ENCODE measurements at regions not wholly inside any gene's neighbourhood (a gene's known extent, or its start where the extent isn't known, plus 50 kb on each side); places are given as distances from the start of the nearest gene placed in this dataset.

DNA sequence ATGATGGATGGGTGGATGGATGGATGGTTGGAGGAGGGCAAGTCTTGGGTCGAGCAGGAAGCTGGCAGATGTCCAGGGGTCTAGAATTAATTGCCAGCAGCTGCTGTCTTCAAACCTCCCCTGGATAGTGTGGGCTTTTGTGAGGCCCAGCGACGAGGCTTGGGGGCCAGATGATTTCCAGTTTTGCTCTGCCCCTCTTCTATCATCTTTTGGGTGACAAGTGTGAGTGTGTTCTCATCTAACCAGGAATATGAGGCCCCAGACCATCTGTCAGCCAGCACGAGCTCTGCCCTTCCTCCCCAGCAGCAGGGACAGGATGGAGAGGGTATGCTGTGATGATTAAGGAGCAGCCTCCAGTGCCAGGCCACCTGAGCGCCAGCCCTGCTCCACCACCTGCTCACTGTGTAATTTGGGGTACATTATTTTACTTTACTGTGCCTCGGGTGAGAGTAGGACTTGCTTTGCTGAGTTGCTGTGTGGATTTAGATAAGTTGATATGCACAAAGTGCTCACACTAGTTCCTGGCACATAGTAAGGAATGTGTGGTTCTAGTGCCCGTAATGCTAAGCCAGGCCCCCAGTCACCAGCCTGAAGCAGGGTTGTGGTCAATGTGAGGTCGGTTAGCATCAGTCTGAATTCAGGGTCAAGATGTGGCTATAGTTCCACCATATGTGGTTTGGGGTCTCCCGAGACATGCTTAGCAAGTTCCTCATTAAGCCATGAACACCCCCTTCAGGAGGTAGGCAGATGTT is 251.1 kb downstream of the CYP26B1 start:
- Histone ChIP-seq H3K27ac (ENCODE audit: low read depth, low read length, severe bottlenecking) (no peak overlapping the region), H3K4me1 (ENCODE audit: control insufficient read depth, insufficient read depth, low read length, poor library complexity, severe bottlenecking) (no peaks in the 10 kb centered on the region), H3K4me3 (ENCODE audit: extremely low read depth, insufficient read depth, low read length, poor library complexity, severe bottlenecking) (no peak overlapping the region), H3K36me3 (ENCODE audit: control insufficient read depth, insufficient read depth, low read length) (no peaks in the 10 kb centered on the region), H3K9me3 (ENCODE audit: control insufficient read depth, low read length) (no peaks in the 10 kb centered on the region)
- 82 to 83% methylated on average over 2 to 3 of the region's 9 CpGs for WGBS, 2 experiments (ENCODE audit: insufficient coverage in 2 of 2)

DNA sequence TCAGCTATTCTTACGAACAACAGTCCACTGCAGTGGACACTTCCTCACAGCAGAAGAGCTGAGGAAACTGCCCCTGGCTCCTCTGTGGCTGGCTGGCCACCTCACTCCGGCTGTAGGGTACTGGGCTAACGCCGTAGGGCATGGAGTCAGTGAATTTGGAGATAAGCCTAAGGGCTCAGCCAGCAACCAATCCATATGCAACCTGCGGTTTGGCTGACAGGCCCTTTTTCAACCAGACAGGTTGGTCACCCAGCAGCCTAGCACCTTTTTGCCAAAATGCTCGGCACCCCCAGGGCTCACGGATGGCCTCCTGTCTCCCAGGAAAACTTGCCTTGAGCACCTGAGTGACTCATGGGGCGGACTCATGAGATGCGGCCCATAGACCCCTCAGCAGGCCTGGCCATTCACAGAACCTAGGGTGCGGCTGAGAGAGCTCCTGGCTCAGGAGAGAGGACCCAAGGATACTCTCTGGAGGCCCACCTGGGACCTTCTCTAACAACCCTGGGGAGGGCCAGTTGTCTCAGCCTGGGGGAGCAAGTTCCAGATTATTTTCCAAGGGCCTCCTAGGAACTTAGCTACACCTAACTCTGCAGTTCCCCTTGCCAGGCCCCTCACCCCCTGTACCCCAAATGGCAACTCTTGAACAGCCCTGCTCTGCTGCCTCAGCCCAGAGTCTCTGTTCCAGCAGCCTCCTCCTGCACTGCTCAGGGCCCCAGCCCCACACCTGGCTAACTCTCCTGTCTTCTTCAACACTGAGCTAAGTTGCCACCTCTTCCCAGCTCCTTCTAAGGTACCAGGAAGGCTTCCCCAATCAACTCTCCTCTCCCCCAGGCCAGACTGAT is 252.1 kb downstream of the CYP26B1 start:
- WGBS, 2 experiments (ENCODE audit: insufficient coverage in 2 of 2) = 87 to 94% methylated on average over 9 to 10 of the region's 10 CpGs
- no peak overlapping the region for H3K4me3 ChIP-seq (ENCODE audit: extremely low read depth, insufficient read depth, low read length, poor library complexity, severe bottlenecking)
- H3K4me1 ChIP-seq (ENCODE audit: control insufficient read depth, insufficient read depth, low read length, poor library complexity, severe bottlenecking) = no peaks in the 10 kb centered on the region
- H3K9me3 ChIP-seq (ENCODE audit: control insufficient read depth, low read length) = no peaks in the 10 kb centered on the region
- no peaks in the 10 kb centered on the region for H3K36me3 ChIP-seq (ENCODE audit: control insufficient read depth, insufficient read depth, low read length)
- H3K27ac ChIP-seq (ENCODE audit: low read depth, low read length, severe bottlenecking) = no peak overlapping the region

DNA sequence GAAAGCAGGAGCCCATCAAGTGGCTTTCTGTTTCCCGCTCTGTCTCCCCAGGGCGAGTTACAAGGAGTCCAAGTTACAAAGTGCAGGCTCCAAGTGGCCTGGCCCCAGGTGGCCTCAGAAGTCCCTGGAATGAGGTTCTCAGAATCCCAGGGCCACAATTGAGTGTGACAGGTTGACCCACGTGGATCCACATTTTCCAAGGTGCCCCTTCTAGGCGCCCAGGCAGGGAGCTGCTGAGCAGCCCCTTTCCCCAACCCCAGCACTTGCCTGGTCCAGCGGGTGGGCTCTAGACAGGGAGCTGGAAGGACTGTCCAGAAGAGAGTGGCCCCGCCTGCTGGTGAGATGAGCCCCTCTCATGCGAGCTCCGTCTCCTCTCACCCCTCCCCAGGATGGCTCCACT is 253.4 kb downstream of the CYP26B1 start:
- WGBS, 2 experiments (ENCODE audit: insufficient coverage in 2 of 2) = 89 to 92% methylated on average over 5 to 6 of the region's 8 CpGs
- Histone ChIP-seq H3K4me3 (ENCODE audit: extremely low read depth, insufficient read depth, low read length, poor library complexity, severe bottlenecking) (no peak overlapping the region), H3K27ac (ENCODE audit: low read depth, low read length, severe bottlenecking) (no peak overlapping the region), H3K36me3 (ENCODE audit: control insufficient read depth, insufficient read depth, low read length) (no peaks in the 10 kb centered on the region), H3K4me1 (ENCODE audit: control insufficient read depth, insufficient read depth, low read length, poor library complexity, severe bottlenecking) (no peaks in the 10 kb centered on the region), H3K9me3 (ENCODE audit: control insufficient read depth, low read length) (no peaks in the 10 kb centered on the region)

DNA sequence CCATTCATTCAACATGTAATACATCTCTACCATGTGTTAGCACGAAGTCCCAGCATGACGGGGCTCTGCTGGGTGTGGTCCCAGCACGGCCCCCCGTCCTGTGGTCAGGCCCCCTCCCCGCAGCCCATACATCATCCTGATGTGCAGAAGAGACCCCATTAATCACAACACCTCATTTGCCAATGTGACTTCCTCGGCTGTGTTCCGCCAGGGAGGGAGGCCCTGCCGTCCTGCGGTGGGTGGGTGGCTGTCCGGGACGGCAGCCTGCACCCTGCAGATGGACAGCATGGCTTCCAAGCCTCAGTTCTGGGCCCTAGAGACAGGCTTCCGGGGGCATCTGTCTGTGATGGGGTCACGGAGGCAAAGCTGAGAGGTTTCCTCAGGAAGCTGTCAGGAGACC is 254.0 kb downstream of the CYP26B1 start:
- Histone ChIP-seq H3K4me1 (ENCODE audit: control insufficient read depth, insufficient read depth, low read length, poor library complexity, severe bottlenecking) (no peaks in the 10 kb centered on the region), H3K9me3 (ENCODE audit: control insufficient read depth, low read length) (no peaks in the 10 kb centered on the region), H3K27ac (ENCODE audit: low read depth, low read length, severe bottlenecking) (no peak overlapping the region), H3K36me3 (ENCODE audit: control insufficient read depth, insufficient read depth, low read length) (no peaks in the 10 kb centered on the region), H3K4me3 (ENCODE audit: extremely low read depth, insufficient read depth, low read length, poor library complexity, severe bottlenecking) (no peak overlapping the region)
- WGBS, 2 experiments (ENCODE audit: insufficient coverage in 2 of 2) = 83 to 88% methylated on average over 10 to 13 of the region's 13 CpGs

DNA sequence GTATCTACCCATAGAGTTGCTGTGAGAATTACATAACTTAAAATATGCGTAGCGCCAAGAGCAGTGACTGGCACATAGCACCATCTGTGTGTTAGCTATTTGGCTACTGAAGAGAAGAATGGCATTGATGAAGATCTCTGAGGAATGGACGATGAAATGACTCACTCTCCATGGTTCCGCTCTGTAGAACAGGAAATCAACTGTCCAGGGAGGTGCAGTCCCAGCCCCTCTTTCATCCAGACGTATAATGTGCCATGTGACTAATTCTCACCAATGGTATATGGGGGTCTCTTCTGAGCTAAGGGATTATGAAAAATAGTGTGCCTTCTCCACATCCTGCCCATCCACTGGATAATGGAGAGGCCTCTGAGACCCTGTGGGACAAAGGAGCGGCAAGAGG is 254.8 kb downstream of the CYP26B1 start:
- Histone ChIP-seq H3K4me1 (ENCODE audit: control insufficient read depth, insufficient read depth, low read length, poor library complexity, severe bottlenecking) (no peaks in the 10 kb centered on the region), H3K36me3 (ENCODE audit: control insufficient read depth, insufficient read depth, low read length) (no peaks in the 10 kb centered on the region), H3K9me3 (ENCODE audit: control insufficient read depth, low read length) (no peaks in the 10 kb centered on the region), H3K27ac (ENCODE audit: low read depth, low read length, severe bottlenecking) (no peak overlapping the region), H3K4me3 (ENCODE audit: extremely low read depth, insufficient read depth, low read length, poor library complexity, severe bottlenecking) (no peak overlapping the region)
- 95% methylated on average over 5 to 6 of the region's 6 CpGs for WGBS, 2 experiments (ENCODE audit: insufficient coverage in 2 of 2)

DNA sequence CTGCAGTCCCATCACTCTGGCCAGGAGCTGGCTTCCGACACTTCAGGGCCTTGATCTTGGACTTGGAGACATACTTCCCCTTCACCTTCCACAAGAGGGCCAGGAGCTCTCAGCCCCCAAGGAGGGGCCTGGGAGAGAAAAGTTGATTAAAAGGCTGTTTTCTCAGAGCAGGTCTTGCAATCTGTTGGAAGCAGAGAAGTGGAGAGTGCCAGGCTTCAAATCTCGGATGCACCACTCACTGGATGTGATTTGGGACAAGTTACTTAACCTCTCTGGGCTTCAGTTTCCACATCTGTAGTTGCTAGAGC is 255.3 kb downstream of the CYP26B1 start:
- H3K4me1 ChIP-seq (ENCODE audit: control insufficient read depth, insufficient read depth, low read length, poor library complexity, severe bottlenecking) = no peaks in the 10 kb centered on the region
- H3K27ac ChIP-seq (ENCODE audit: low read depth, low read length, severe bottlenecking) = no peak overlapping the region
- H3K36me3 ChIP-seq (ENCODE audit: control insufficient read depth, insufficient read depth, low read length) = no peaks in the 10 kb centered on the region
- no peaks in the 10 kb centered on the region for H3K9me3 ChIP-seq (ENCODE audit: control insufficient read depth, low read length)
- no peak overlapping the region for H3K4me3 ChIP-seq (ENCODE audit: extremely low read depth, insufficient read depth, low read length, poor library complexity, severe bottlenecking)
- WGBS, 2 experiments (ENCODE audit: insufficient coverage in 2 of 2) = 77 to 85% methylated on average over 1 of the region's 2 CpGs

DNA sequence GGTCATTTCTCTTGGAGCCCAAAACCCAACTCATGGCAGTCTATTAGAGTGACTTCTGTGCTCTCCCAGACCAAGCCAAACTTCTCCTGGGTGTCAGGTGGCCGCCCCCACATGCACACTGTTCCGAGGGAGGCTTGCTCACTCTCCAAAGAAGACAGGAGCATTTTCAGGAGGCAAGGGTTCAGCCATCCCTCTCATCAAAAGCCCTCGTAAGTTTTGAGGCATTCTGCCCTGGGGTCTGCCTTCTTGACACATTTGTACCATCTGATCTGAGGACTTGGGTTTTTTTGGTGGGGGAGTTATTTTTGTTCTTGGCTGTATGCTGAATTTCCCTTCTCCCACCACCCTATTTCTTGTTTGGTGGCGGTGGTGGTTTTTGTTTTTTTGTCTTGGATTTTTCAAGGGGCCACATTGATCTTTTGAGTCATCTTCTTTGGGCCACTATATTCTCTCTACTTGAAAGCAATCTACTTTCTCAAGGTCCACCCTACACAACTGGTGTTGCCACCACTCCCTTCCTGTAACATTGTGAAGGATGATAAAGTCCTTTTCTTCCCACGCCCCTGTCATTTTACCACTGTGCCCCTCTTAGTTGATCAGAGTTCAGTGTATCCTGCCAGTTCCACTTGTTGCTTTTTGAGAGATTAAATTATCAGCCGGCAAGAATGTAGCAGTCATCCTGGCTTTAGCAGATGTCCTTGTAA is 255.8 kb downstream of the CYP26B1 start:
- Histone ChIP-seq H3K9me3 (ENCODE audit: control insufficient read depth, low read length) (no peaks in the 10 kb centered on the region), H3K4me1 (ENCODE audit: control insufficient read depth, insufficient read depth, low read length, poor library complexity, severe bottlenecking) (no peaks in the 10 kb centered on the region), H3K36me3 (ENCODE audit: control insufficient read depth, insufficient read depth, low read length) (no peaks in the 10 kb centered on the region), H3K27ac (ENCODE audit: low read depth, low read length, severe bottlenecking) (no peak overlapping the region), H3K4me3 (ENCODE audit: extremely low read depth, insufficient read depth, low read length, poor library complexity, severe bottlenecking) (no peak overlapping the region)
- 86 to 96% methylated on average over 4 to 5 of the region's 6 CpGs for WGBS, 2 experiments (ENCODE audit: insufficient coverage in 2 of 2)

DNA sequence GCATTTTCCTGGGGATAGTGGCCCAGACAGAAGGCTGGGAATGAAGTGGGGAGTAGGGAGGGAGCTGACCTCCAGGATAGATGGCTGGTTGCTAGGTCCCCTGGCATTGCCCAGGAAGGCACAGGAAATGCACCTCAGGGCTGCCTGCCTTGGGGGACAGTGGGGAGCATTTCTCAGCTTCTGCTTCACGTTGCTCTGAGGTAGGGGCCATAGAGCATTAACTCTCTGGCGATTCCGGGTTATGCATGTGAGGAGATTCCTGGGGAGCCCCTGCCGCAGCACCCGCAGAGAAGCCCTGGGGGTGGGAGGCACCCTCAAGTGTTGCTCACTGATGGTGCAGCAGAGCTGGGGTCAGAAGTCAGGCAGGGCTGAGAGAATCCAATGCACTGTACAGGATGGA is 256.5 kb downstream of the CYP26B1 start:
- no peak overlapping the region for H3K4me3 ChIP-seq (ENCODE audit: extremely low read depth, insufficient read depth, low read length, poor library complexity, severe bottlenecking)
- H3K27ac ChIP-seq (ENCODE audit: low read depth, low read length, severe bottlenecking) = no peak overlapping the region
- H3K36me3 ChIP-seq (ENCODE audit: control insufficient read depth, insufficient read depth, low read length) = no peaks in the 10 kb centered on the region
- WGBS, 2 experiments (ENCODE audit: insufficient coverage in 2 of 2) = 86 to 88% methylated on average over 5 of the region's 5 CpGs
- H3K4me1 ChIP-seq (ENCODE audit: control insufficient read depth, insufficient read depth, low read length, poor library complexity, severe bottlenecking) = no peaks in the 10 kb centered on the region
- no peaks in the 10 kb centered on the region for H3K9me3 ChIP-seq (ENCODE audit: control insufficient read depth, low read length)

DNA sequence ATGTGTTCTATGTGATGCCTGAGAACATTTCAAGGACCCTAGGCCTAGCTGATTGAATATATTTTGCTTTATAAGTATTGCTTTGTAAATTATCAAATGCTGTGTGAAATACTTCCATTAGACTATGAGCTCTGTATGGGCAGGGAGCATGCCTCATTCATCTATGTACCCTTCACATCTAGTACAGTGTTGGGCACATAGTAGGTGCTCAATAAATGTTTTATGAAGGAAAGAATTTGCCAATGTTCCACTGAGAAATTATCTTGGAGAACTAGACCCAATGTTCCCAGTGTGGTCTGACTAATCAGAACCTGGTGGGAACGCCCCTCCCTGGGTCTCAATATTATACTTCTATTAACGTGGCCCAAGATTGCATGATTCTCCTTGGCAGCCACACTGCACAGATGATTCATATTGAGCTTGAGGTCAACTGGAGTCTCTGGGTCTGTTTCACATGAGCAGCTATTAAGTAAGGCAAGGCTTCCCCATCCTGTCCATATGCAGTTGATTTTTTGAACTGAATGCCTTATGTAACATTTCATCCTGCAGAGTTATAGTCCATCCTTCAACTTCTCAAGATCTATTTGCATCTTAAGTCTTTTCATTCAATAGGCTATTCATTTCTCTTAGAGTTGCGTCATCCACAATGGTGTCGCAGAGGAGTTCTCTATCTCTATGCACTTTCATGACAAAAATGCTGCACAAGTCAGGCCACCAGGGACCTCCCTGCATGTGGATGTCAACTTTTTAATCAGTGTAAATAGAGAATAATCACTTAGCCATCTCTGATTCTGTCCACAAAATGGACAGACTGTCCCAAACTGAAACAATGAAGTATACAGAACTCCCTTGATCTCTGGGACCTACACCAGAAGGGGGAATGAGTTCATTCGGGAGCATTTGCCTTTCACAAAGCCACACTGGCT is 257.6 kb downstream of the CYP26B1 start:
- 91 to 96% methylated on average over 2 to 4 of the region's 5 CpGs for WGBS, 2 experiments (ENCODE audit: insufficient coverage in 2 of 2)
- H3K36me3 ChIP-seq (ENCODE audit: control insufficient read depth, insufficient read depth, low read length) = no peaks in the 10 kb centered on the region
- H3K4me3 ChIP-seq (ENCODE audit: extremely low read depth, insufficient read depth, low read length, poor library complexity, severe bottlenecking) = no peak overlapping the region
- peaks cover 3% of the 10 kb centered on the region for H3K9me3 ChIP-seq (ENCODE audit: control insufficient read depth, low read length)
- H3K27ac ChIP-seq (ENCODE audit: low read depth, low read length, severe bottlenecking) = no peak overlapping the region
- no peaks in the 10 kb centered on the region for H3K4me1 ChIP-seq (ENCODE audit: control insufficient read depth, insufficient read depth, low read length, poor library complexity, severe bottlenecking)

DNA sequence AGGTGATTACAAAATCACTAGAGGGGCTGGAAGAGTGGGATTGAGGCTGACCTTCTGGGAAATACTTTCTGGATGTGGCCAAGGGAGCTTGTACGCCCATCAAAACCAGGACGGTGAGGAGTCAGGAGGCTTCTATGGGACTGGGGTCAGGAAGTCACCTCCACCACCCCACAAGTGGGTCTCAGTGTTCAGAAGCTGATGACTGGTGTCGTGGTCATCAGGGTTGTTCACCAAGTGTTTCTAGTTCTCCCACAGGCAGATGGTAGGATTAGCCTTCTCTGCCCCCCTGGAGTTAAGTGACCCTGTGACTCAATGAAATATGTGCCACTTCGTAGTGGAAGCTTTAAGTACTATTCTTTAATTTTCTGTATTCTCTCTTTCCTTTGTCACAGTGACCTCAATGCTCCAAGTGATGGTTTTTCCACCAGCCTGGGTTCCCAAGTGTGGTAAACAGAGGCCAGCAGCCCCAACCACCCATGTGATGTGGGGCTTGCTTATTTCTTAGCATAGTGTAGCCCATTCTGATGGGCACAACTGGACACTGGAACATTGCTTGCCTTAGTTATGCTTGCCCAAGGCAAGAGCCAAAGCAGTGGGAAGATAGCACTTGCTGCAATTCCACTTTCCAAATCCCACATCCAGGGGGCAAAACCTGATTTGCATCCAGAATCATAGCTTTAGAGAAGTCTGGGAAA is 258.8 kb downstream of the CYP26B1 start:
- Histone ChIP-seq H3K27ac (ENCODE audit: low read depth, low read length, severe bottlenecking) (no peak overlapping the region), H3K36me3 (ENCODE audit: control insufficient read depth, insufficient read depth, low read length) (no peaks in the 10 kb centered on the region), H3K4me3 (ENCODE audit: extremely low read depth, insufficient read depth, low read length, poor library complexity, severe bottlenecking) (no peak overlapping the region), H3K4me1 (ENCODE audit: control insufficient read depth, insufficient read depth, low read length, poor library complexity, severe bottlenecking) (no peaks in the 10 kb centered on the region), H3K9me3 (ENCODE audit: control insufficient read depth, low read length) (peaks cover 3% of the 10 kb centered on the region)
- WGBS, 2 experiments (ENCODE audit: insufficient coverage in 2 of 2) = 88 to 100% methylated on average over 3 to 4 of the region's 4 CpGs
